Duodenal mucosa (tissue), 2 donors: ENCODE measurements at regions not wholly inside any gene's neighbourhood (a gene's known extent, or its start where the extent isn't known, plus 50 kb on each side); places are given as distances from the start of the nearest gene placed in this dataset.

ENCODE experiments used
- H3K27ac ChIP-seq: one replicate; pipeline ENCODE4 v1.7.0; 2013; ENCODE audit warnings: low read depth, low read length
- H3K27me3 ChIP-seq, 2 donors: one replicate each; pipeline ENCODE4 v1.7.0; 2013; ENCODE audit warnings: low read length in 2 of 2, control low read depth in 1 of 2; ENCODE audit not compliant: insufficient read depth in 2 of 2, control insufficient read depth in 1 of 2
- H3K36me3 ChIP-seq, 2 donors: one replicate each; pipeline ENCODE4 v1.7.0; 2013; ENCODE audit warnings: low read length in 2 of 2, control low read depth in 1 of 2; ENCODE audit not compliant: insufficient read depth in 2 of 2, control insufficient read depth in 1 of 2
- H3K4me1 ChIP-seq, 2 donors: one replicate each; pipeline ENCODE4 v1.7.0; 2013; ENCODE audit warnings: low read length in 2 of 2, control low read depth in 1 of 2; ENCODE audit not compliant: insufficient read depth in 2 of 2, control insufficient read depth in 1 of 2
- H3K4me3 ChIP-seq, 2 donors: one replicate each; pipeline ENCODE4 v1.7.0; 2013; ENCODE audit warnings: low read length in 2 of 2, low read depth in 1 of 2
- H3K9ac ChIP-seq, 2 donors: one replicate each; pipeline ENCODE4 v1.7.0; 2013; ENCODE audit warnings: low read length in 2 of 2, low read depth in 1 of 2
- H3K9me3 ChIP-seq, 2 donors: one replicate each; pipeline ENCODE4 v1.7.0; 2013; ENCODE audit warnings: low read length in 2 of 2, control low read depth in 1 of 2; ENCODE audit not compliant: control insufficient read depth in 1 of 2

GRCh38 chr14:101464310-101464983 lies 96.8 kb upstream of the DIO3 start:
- Histone ChIP-seq H3K27ac (no peak overlapping the region), H3K9ac (no peak overlapping the region), H3K4me3 (no peak overlapping the region), H3K4me1 (peaks cover 0 to 4% of the 10 kb centered on the region in 2 donors), H3K36me3 (no peaks in the 10 kb centered on the region), H3K27me3 (peaks cover 15 to 23% of the 10 kb centered on the region in 2 donors), H3K9me3 (no peaks in the 10 kb centered on the region)

DNA sequence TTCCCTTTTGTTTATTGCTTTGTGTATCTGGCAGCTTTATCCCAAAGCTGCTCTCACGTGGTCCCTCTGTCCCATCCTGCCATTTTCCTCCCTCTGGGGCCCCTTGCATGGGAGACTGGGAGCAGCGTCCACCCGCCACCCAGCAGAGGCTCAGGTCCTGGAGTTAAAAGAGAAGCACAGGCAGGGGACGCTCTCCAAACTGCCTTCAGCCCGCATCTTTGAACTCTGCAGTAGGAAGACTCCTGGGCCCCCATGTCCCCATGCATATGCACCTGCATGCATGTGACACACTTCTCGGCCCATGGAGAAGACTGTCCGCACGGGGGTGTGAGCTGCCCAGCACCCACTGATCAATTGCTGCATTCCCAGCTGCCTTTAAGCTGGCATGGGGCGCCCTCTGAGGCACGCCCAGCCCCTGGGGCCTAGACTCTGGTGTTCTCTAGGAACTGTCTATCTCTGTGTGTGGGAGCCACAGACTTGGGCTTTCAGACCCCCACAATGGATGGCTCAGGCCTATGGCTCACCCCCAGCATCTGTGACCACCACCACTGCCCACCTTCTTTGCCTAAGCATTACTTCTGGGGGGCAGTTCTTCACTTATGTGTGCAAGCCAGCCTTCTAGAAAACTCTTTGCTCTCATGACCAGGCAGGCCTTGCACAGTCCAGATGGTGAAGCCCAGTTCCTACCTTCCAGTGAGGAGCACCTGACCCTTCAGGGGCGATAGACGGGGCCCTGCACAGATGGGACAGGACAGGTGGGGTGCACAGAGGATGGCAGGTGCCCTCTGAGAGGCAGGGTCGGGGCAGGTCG lies 96.1 kb upstream of the DIO3 start:
- Histone ChIP-seq H3K4me1 (peaks cover 0 to 4% of the 10 kb centered on the region in 2 donors), H3K36me3 (no peaks in the 10 kb centered on the region), H3K27ac (no peak overlapping the region), H3K27me3 (peaks cover 13 to 22% of the 10 kb centered on the region in 2 donors), H3K9ac (no peak overlapping the region), H3K9me3 (no peaks in the 10 kb centered on the region), H3K4me3 (no peak overlapping the region)

DNA sequence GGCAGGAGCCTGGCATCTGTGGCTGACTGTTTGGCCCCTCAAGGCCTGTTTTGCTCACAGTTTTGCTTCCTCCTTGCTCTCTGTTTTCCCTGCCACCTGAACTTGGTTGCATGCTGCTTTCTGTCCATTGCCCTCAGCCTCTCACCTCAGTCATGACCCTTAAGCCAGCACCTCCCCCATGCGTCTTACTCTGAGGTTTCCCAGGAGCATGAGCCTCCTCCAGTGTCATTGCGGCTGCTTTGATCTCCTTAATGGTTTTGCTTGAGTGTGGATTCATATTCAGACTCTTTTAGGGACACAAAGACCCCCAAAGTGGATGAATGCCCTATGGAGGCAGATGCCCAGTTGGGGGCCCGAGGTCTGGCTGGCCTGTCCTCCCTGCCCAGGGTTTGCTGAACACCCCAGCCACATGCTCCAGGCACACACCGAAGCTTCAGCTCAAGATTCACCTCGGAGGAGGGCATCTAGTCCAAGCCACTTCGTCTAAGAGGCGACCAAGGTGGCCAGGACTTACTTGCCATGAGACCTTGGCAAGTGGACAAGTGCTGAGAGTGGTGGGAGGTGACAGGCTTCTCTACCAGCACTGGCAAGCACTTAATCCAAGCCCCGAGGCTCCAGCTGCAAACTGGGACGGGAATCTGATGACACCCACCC lies 95.4 kb upstream of the DIO3 start:
- Histone ChIP-seq H3K27ac (no peak overlapping the region), H3K27me3 (peaks cover 6 to 14% of the 10 kb centered on the region in 2 donors), H3K36me3 (no peaks in the 10 kb centered on the region), H3K4me1 (no peaks in the 10 kb centered on the region), H3K9ac (no peak overlapping the region), H3K9me3 (no peaks in the 10 kb centered on the region), H3K4me3 (no peak overlapping the region)

- Histone ChIP-seq H3K4me1 (no peaks in the 10 kb centered on the region), H3K36me3 (no peaks in the 10 kb centered on the region), H3K27ac (no peak overlapping the region), H3K4me3 (no peak overlapping the region), H3K9ac (no peak overlapping the region), H3K9me3 (no peaks in the 10 kb centered on the region), H3K27me3 (peaks cover 0 to 10% of the 10 kb centered on the region in 2 donors)
Measured at GRCh38 chr14:101466456-101467180, 94.7 kb upstream of the DIO3 start.

DNA sequence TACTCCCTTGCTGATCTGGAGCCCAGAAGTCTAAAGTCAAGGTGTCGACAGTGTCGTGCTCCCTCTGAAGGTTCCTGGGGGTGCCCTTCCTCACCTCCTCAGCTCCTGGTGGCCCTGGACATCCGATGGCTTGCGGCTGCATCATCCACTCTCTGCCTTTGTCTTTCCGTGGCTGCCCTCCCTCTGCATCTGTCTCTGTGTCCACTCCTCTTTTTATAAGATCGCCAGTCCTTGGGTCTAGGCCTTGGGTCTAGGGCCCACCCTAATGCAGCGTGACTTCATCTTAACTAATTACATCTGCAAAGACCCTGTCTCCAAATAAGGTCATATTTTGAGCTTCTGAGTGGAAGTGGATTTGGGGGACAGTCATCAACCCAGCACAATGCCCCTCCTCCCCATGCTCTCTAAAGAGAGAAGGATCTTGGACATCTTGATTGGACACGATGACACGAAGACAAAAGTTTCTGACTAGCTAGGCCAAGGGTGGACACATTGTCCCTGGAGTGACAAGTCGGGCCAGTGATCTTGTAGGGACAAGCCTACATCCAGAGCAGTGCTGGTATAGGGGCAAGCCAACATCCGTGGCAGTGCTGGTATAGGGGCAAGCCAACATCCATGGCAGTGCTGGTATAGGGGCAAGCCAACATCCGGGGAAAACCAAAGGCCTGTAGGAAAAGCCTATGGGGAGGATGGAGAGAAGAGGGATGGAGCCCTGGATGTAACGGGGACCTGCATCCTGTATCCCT lies 93.9 kb upstream of the DIO3 start:
- Histone ChIP-seq H3K36me3 (no peaks in the 10 kb centered on the region), H3K9ac (no peak overlapping the region), H3K4me1 (no peaks in the 10 kb centered on the region), H3K4me3 (no peak overlapping the region), H3K9me3 (no peaks in the 10 kb centered on the region), H3K27me3 (peaks cover 0 to 10% of the 10 kb centered on the region in 2 donors), H3K27ac (no peak overlapping the region)

- Histone ChIP-seq H3K9ac (no peak overlapping the region), H3K27ac (no peak overlapping the region), H3K27me3 (peaks cover 0 to 6% of the 10 kb centered on the region in 2 donors), H3K4me3 (no peak overlapping the region), H3K9me3 (no peaks in the 10 kb centered on the region), H3K4me1 (no peaks in the 10 kb centered on the region), H3K36me3 (no peaks in the 10 kb centered on the region)
Measured at GRCh38 chr14:101469382-101470247, 91.7 kb upstream of the DIO3 start.

GRCh38 chr14:101470266-101470665 lies 91.0 kb upstream of the DIO3 start:
- H3K4me3 ChIP-seq, result no peak overlapping the region
- peaks cover 0 to 9% of the 10 kb centered on the region in 2 donors for H3K27me3 ChIP-seq
- H3K9ac ChIP-seq, result no peak overlapping the region
- H3K9me3 ChIP-seq, result no peaks in the 10 kb centered on the region
- H3K27ac ChIP-seq, result no peak overlapping the region
- H3K4me1 ChIP-seq, result no peaks in the 10 kb centered on the region
- H3K36me3 ChIP-seq, result no peaks in the 10 kb centered on the region

- H3K27me3 ChIP-seq, result peaks cover 0 to 12% of the 10 kb centered on the region in 2 donors
- no peak overlapping the region for H3K27ac ChIP-seq
- H3K36me3 ChIP-seq, result no peaks in the 10 kb centered on the region
- no peak overlapping the region for H3K4me3 ChIP-seq
- no peak overlapping the region for H3K9ac ChIP-seq
- H3K4me1 ChIP-seq, result peaks cover 8 to 11% of the 10 kb centered on the region in 2 donors
- H3K9me3 ChIP-seq, result no peaks in the 10 kb centered on the region
Measured at GRCh38 chr14:101471723-101472517, 89.4 kb upstream of the DIO3 start.
